Liver (tissue), 7 donors: ENCODE measurements at regions not wholly inside any gene's neighbourhood (a gene's known extent, or its start where the extent isn't known, plus 50 kb on each side); places are given as distances from the start of the nearest gene placed in this dataset.

Experiments used
- DNase-seq: peaks from one replicate; pipeline ENCODE4 v3.0.0-alpha.2; 2017; ENCODE audit warnings: low spot score
- H3K27ac ChIP-seq, 2 donors: one replicate each; pipeline ENCODE4 v1.7.0; 2013; ENCODE audit warnings: inconsistent platforms in 2 of 2, low read length in 2 of 2, control low read depth in 1 of 2, low read depth in 1 of 2, mild to moderate bottlenecking in 1 of 2
- H3K27me3 ChIP-seq, 4 donors: one replicate each; pipeline versions ENCODE4 v1.6.1 to v1.7.0; 2013; ENCODE audit warnings: low read length in 3 of 4, inconsistent platforms in 1 of 4, mild to moderate bottlenecking in 1 of 4, moderate library complexity in 1 of 4; ENCODE audit not compliant: control insufficient read depth in 4 of 4, insufficient read depth in 4 of 4
- H3K36me3 ChIP-seq, 4 donors: one replicate each; pipeline versions ENCODE4 v1.6.1 to v1.7.0; 2013; ENCODE audit warnings: low read length in 3 of 4, mild to moderate bottlenecking in 3 of 4, low read depth in 1 of 4, moderate library complexity in 1 of 4; ENCODE audit not compliant: control insufficient read depth in 4 of 4, insufficient read depth in 3 of 4
- H3K4me1 ChIP-seq, 4 donors: one replicate each; pipeline versions ENCODE4 v1.6.1 to v1.7.0; 2013; ENCODE audit warnings: low read length in 3 of 4, mild to moderate bottlenecking in 3 of 4, moderate library complexity in 1 of 4; ENCODE audit not compliant: control insufficient read depth in 4 of 4, insufficient read depth in 4 of 4
- H3K4me3 ChIP-seq, 3 donors: one replicate each; pipeline versions ENCODE4 v1.6.1 to v1.7.0; 2013; ENCODE audit warnings: low read length in 3 of 3, control low read depth in 1 of 3, low read depth in 1 of 3, mild to moderate bottlenecking in 1 of 3
- H3K9ac ChIP-seq, 2 donors: one replicate each; pipeline ENCODE4 v1.7.0; 2013; ENCODE audit warnings: low read length in 2 of 2, mild to moderate bottlenecking in 2 of 2, moderate library complexity in 2 of 2, control low read depth in 1 of 2, low read depth in 1 of 2
- H3K9me3 ChIP-seq, 4 donors: one replicate each; pipeline versions ENCODE4 v1.6.1 to v1.7.0; 2013; ENCODE audit warnings: low read length in 3 of 4; ENCODE audit not compliant: control insufficient read depth in 4 of 4
- ATF3 ChIP-seq: IDR thresholded peaks from 2 replicates; pipeline ENCODE4 v1.6.1; 2016; ENCODE audit warnings: antibody characterized with exemption
- EGR1 ChIP-seq, 2 donors: IDR thresholded peaks; 2 replicates each; pipeline ENCODE4 v1.6.1; 2016 to 2018; ENCODE audit warnings: antibody characterized with exemption in 2 of 2, low read depth in 2 of 2
- FOXA1 ChIP-seq: IDR thresholded peaks from 2 replicates; pipeline ENCODE4 v1.6.1; 2016; ENCODE audit warnings: antibody characterized with exemption
- FOXA2 ChIP-seq: IDR thresholded peaks from 2 replicates; pipeline ENCODE4 v1.6.1; 2016; ENCODE audit warnings: antibody characterized with exemption
- GABPA ChIP-seq, 2 donors: IDR thresholded peaks in 1 of 2; conservative IDR thresholded peaks in 1 of 2; 2 replicates each; pipeline ENCODE4 v1.6.1; 2016; ENCODE audit warnings: antibody characterized with exemption in 2 of 2, mild to moderate bottlenecking in 1 of 2, moderate library complexity in 1 of 2
- HNF4G ChIP-seq: IDR thresholded peaks from 2 replicates; pipeline ENCODE4 v1.6.1; 2016; ENCODE audit warnings: antibody characterized with exemption
- MAX ChIP-seq: IDR thresholded peaks from 2 replicates; pipeline ENCODE4 v1.6.1; 2016; ENCODE audit warnings: antibody characterized with exemption
- NR2F2 ChIP-seq: IDR thresholded peaks from 2 replicates; pipeline ENCODE4 v1.6.1; 2016; ENCODE audit warnings: antibody characterized with exemption
- RAD21 ChIP-seq, 2 donors: IDR thresholded peaks; 2 replicates each; pipeline ENCODE4 v1.6.1; 2016; ENCODE audit warnings: antibody characterized with exemption in 2 of 2, mild to moderate bottlenecking in 2 of 2
- REST ChIP-seq: IDR thresholded peaks from 2 replicates; pipeline ENCODE4 v1.6.1; 2016; ENCODE audit warnings: antibody characterized with exemption, mild to moderate bottlenecking
- RXRA ChIP-seq, 2 donors: IDR thresholded peaks; 2 replicates each; pipeline ENCODE4 v1.6.1; 2017 to 2018; ENCODE audit warnings: antibody characterized with exemption in 2 of 2, mild to moderate bottlenecking in 1 of 2
- SP1 ChIP-seq: IDR thresholded peaks from 2 replicates; pipeline ENCODE4 v1.6.1; 2018; ENCODE audit warnings: antibody characterized with exemption, mild to moderate bottlenecking
- TAF1 ChIP-seq: conservative IDR thresholded peaks from 2 replicates; pipeline ENCODE4 v1.6.1; 2016; ENCODE audit warnings: antibody characterized with exemption, mild to moderate bottlenecking
- YY1 ChIP-seq: IDR thresholded peaks from 2 replicates; pipeline ENCODE4 v1.6.1; 2016; ENCODE audit warnings: antibody characterized with exemption, mild to moderate bottlenecking
- WGBS: extraction: QIAGEN DNeasy Blood & Tissue Kit; methylation state at CpG from one replicate; pipeline ENCODE4 v1.1.7; 2013; 5-methylcytosine and 5-hydroxymethylcytosine counted together
- donor health status: healthy.
- donor health status: healthy.
- donor health status: healthy.
- donor health status: healthy.

- 60% methylated on average over 1 of the region's 1 CpG for WGBS
- no peaks in the 10 kb centered on the region for H3K27me3 ChIP-seq
- DNase-seq, result no peak
- no peaks in the 10 kb centered on the region for H3K36me3 ChIP-seq
- H3K9me3 ChIP-seq, result no peaks in the 10 kb centered on the region
- no peak for TF ChIP-seq FOXA1
- no peak for TF ChIP-seq GABPA (IDR thresholded peaks at IDR 0.05 in 1 of 2, conservative IDR thresholded peaks at IDR 0.05 in 1 of 2)
- no peak for TF ChIP-seq ATF3
- TF ChIP-seq SP1, result no peak
- TF ChIP-seq MAX, result no peak
- TF ChIP-seq YY1, result no peak
- TF ChIP-seq RAD21 (IDR thresholded peaks at IDR 0.05), result no peak
- TF ChIP-seq NR2F2, result no peak
- no peak for TF ChIP-seq EGR1 (IDR thresholded peaks at IDR 0.05; ENCODE audit: low read depth in 2 of 2)
- TF ChIP-seq FOXA2, result no peak
- no peak for TF ChIP-seq REST
- TF ChIP-seq HNF4G, result no peak
- TF ChIP-seq TAF1, result no peak
- no peaks in the 10 kb centered on the region for H3K4me1 ChIP-seq
- no peak overlapping the region for H3K27ac ChIP-seq
- H3K4me3 ChIP-seq, result no peak overlapping the region
- H3K9ac ChIP-seq, result no peak overlapping the region
Observed at GRCh38 chr6:114559419-114559818, 216.6 kb upstream of the HS3ST5 start.

GRCh38 chr6:114558153-114558552 lies 215.3 kb upstream of the HS3ST5 start:
- no peaks in the 10 kb centered on the region for H3K4me1 ChIP-seq
- no peaks in the 10 kb centered on the region for H3K27me3 ChIP-seq
- H3K4me3 ChIP-seq, result no peak overlapping the region
- DNase-seq, result no peak
- no peaks in the 10 kb centered on the region for H3K9me3 ChIP-seq
- H3K27ac ChIP-seq, result no peak overlapping the region
- no peaks in the 10 kb centered on the region for H3K36me3 ChIP-seq
- no peak for TF ChIP-seq HNF4G
- TF ChIP-seq REST, result no peak
- TF ChIP-seq YY1, result no peak
- no peak for TF ChIP-seq NR2F2
- no peak for TF ChIP-seq SP1
- no peak for TF ChIP-seq EGR1 (IDR thresholded peaks at IDR 0.05; ENCODE audit: low read depth in 2 of 2)
- TF ChIP-seq ATF3, result no peak
- TF ChIP-seq FOXA2, result no peak
- no peak for TF ChIP-seq RXRA (IDR thresholded peaks at IDR 0.05)
- no peak overlapping the region for H3K9ac ChIP-seq
